GM13976 (cell line): ENCODE measurements at regions not wholly inside any gene's neighbourhood (a gene's known extent, or its start where the extent isn't known, plus 50 kb on each side); places are given as distances from the start of the nearest gene placed in this dataset.

Experiments used
- DNase-seq: peaks from one replicate; pipeline ENCODE4 v3.0.0; 2012; ENCODE audit warnings: low spot score
- in situ Hi-C: fragments of 300-500 bp; cut with MboI; formaldehyde crosslinking; loops from one replicate; pipeline ENCODE4 v1.12.0; 2022; ENCODE audit warnings: low sequenced_read_pairs, mixed read lengths, inconsistent platforms; ENCODE audit not compliant: unreplicated experiment
- TF ChIP-seq, protein P1 (sequence below): IDR thresholded peaks from 2 replicates; pipeline ENCODE4 v1.5.1; 2012; ENCODE audit warnings: borderline replicate concordance, mild to moderate bottlenecking; ENCODE audit not compliant: insufficient read depth; ENCODE audit errors: extremely low read depth, missing control alignments, control extremely low read depth

DNA sequence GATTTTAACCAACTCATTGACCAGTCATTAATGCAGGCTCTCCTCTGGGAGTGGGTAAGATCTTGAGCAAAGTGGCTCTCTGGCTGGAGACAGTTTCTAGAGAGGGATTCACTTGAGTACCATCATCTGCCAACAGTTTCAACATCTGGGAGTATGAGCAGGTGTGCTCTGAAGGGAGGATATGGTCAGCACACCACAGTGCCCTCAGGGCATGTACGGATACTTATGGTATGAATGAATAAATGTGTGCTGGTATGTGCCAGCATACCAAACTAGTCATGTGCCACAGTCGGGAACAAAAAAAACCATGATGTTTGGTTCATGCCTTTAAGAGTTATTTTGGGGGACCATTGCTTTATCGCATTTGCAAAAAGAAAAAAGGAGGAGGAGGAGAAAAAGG lies 1197.5 kb upstream of the TENM4 start:
- in situ Hi-C loops: no loop called here
- TF ChIP-seq, protein P1, sequence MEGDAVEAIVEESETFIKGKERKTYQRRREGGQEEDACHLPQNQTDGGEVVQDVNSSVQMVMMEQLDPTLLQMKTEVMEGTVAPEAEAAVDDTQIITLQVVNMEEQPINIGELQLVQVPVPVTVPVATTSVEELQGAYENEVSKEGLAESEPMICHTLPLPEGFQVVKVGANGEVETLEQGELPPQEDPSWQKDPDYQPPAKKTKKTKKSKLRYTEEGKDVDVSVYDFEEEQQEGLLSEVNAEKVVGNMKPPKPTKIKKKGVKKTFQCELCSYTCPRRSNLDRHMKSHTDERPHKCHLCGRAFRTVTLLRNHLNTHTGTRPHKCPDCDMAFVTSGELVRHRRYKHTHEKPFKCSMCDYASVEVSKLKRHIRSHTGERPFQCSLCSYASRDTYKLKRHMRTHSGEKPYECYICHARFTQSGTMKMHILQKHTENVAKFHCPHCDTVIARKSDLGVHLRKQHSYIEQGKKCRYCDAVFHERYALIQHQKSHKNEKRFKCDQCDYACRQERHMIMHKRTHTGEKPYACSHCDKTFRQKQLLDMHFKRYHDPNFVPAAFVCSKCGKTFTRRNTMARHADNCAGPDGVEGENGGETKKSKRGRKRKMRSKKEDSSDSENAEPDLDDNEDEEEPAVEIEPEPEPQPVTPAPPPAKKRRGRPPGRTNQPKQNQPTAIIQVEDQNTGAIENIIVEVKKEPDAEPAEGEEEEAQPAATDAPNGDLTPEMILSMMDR: no peak
- DNase-seq: no peak

DNA sequence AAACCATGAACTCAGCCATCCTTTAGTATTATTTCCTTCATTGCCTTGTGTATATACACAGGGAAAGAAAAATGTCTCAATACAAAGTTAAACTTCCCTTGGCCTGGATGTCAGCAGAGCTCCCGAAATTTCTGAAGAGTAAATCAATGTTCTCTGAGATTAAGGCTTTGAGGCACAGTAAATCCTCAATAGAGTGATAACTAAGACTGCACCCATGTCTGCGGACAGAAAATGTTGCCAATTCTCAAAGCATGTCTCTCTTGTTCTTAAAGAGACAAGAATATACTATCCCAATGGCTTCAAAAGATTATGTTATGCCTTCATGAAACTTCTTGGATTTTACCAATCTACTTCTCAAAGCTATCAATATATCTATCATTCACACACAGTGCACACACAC lies 1196.7 kb upstream of the TENM4 start:
- in situ Hi-C loops: no loop called here
- DNase-seq: no peak
- TF ChIP-seq, protein P1: no peak

DNA sequence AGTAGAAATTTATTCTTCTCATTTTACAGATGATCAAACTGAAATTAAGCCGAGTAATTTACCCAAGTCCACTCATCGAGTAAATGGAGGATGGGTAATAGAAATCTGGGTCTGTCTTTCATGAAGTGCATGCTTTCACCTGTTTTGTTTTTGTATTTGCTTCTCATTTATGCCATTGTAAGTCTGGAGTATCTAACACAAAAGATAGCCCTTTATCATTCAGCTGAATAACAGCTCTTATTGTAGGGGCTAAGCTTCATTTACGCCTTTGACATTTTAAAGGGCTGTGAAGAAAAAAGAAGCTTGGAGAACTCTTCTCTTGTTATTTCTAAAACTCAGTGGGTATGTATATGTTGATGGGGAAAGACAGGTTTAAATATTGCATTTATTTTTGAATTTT lies 1196.2 kb upstream of the TENM4 start:
- DNase-seq: no peak
- TF ChIP-seq, protein P1: no peak
- in situ Hi-C loops: no loop called here

GRCh38 chr11:80635178-80635577 lies 1194.3 kb upstream of the TENM4 start:
- DNase-seq: no peak
- in situ Hi-C loops: no loop called here
- TF ChIP-seq, protein P1: no peak

- TF ChIP-seq, protein P1: no peak
- in situ Hi-C loops: no loop called here
- DNase-seq: no peak
Observed at GRCh38 chr11:80632691-80633090, 1191.9 kb upstream of the TENM4 start.

DNA sequence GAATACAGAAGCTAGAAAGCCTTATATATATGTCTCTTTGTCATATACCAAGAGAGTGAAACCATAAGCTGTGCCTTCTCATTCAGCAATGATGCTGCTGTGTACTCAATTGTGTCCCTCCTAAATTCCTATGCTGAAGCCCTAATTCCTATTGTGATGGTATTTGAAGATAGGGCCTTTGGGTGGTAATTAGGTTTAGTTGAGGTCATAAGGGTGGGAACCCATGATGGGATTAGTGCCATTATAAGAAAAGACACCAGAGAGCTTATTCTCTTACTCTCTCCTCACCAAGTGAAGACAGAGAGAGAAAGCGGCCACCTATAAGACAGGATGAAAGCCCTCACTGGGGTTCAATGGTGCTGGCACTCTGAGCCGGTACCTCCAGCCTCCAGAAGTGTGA lies 1191.3 kb upstream of the TENM4 start:
- DNase-seq: no peak
- TF ChIP-seq, protein P1: no peak
- in situ Hi-C loops: no loop called here

DNA sequence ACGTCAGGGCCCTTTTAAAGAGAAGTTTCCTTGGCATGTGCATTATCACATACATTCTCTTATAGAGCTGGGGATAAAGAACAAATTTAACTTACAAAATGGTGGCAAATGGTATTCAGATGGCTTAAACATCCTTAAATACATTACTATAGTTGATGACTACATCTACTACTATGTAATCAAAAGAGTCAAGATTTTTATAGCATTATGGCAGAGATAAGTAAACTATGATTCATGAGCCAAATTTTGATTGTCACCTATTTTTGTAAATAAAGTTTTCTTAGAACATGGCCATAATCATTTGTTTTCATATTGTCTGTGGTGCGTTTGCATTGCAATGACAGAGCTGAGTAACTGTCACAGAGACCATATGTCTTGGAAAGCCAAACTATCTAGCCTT lies 1188.6 kb upstream of the TENM4 start:
- no peak for DNase-seq
- TF ChIP-seq, protein P1: no peak
- in situ Hi-C loops: no loop called here
